Activated B cell treated with CpG ODN at 0.5 μM for 24 hours (primary cell): ENCODE measurements at regions not wholly inside any gene's neighbourhood (a gene's known extent, or its start where the extent isn't known, plus 50 kb on each side); places are given as distances from the start of the nearest gene placed in this dataset.

ENCODE experiments used
- ATAC-seq: fragments of 200-7000 bp; cut with Tn5 transposase; one replicate; pipeline ENCODE4 v1.10.0; 2021; ENCODE audit warnings: low read depth, mild to moderate bottlenecking, moderate library complexity
- CTCF ChIA-PET: fragments of 350-600 bp; sonication (Branson Sonifier 250); formaldehyde crosslinking; loops from one replicate; lab custom pipeline; 2021; ENCODE audit warnings: antibody characterized with exemption; lab: Charles Lee
- POLR2A ChIA-PET: fragments of 350-600 bp; sonication (Branson Sonifier 250); formaldehyde crosslinking; loops from one replicate; lab custom pipeline; 2021; ENCODE audit warnings: antibody characterized with exemption; lab: Charles Lee
- DNase-seq: peaks from one replicate; pipeline ENCODE4 v3.0.0; 2022
- H3K27ac Mint-ChIP-seq: one replicate; pipeline ENCODE4 v1.8.0; 2020; ENCODE audit warnings: mixed read lengths
- H3K27me3 Mint-ChIP-seq: one replicate; pipeline ENCODE4 v1.8.0; 2021; ENCODE audit warnings: mixed read lengths
- H3K36me3 Mint-ChIP-seq: one replicate; pipeline ENCODE4 v1.8.0; 2021; ENCODE audit warnings: low read depth, mixed read lengths
- H3K4me1 Mint-ChIP-seq: one replicate; pipeline ENCODE4 v1.8.0; 2021; ENCODE audit warnings: mixed read lengths
- H3K4me3 Mint-ChIP-seq: one replicate; pipeline ENCODE4 v1.8.0; 2020; ENCODE audit warnings: mild to moderate bottlenecking, mixed read lengths
- H3K9me3 Mint-ChIP-seq: one replicate; pipeline ENCODE4 v1.8.0; 2020; ENCODE audit warnings: mixed read lengths
- CTCF ChIP-seq: fragments of 200-600 bp; IDR thresholded peaks from one replicate; pipeline ENCODE4 v1.8.0; 2022; ENCODE audit warnings: antibody characterized with exemption, mild to moderate bottlenecking
- intact Hi-C: fragments of 100-400 bp; cut with micrococcal nuclease; formaldehyde crosslinking; loops from one replicate; pipeline ENCODE4 v1.15.1; 2024

DNA sequence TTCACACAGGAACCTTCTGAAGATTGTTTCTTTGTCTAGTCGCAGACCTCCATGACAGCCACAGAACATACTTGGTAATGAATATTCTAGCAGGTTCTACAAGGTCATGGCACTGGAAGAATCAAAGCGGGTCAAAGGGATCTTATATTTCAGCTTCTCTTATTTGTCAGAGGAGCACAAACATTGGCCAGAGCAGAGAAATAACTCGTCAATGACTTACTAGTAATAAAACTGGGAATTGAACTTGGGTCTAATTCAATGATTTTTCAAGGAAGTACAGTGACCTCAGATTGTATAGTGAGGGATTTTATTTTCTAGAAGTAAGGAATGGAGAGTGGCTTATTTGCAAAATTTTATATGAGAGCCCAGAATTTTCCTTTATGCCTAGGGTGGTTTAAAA, 290.8 kb upstream of the PLXNA2 start:
- ChIA-PET CTCF (no interaction called here), POLR2A (no interaction called here)
- Mint-ChIP-seq H3K27me3 (peaks cover 4% of the 10 kb centered on the region), H3K4me3 (no peak overlapping the region), H3K27ac (no peak overlapping the region), H3K36me3 (no peaks in the 10 kb centered on the region), H3K4me1 (no peaks in the 10 kb centered on the region), H3K9me3 (no peaks in the 10 kb centered on the region)
- intact Hi-C loops, result no loop called here
- no peak for ATAC-seq
- no peak for TF ChIP-seq CTCF
- no peak for DNase-seq

DNA sequence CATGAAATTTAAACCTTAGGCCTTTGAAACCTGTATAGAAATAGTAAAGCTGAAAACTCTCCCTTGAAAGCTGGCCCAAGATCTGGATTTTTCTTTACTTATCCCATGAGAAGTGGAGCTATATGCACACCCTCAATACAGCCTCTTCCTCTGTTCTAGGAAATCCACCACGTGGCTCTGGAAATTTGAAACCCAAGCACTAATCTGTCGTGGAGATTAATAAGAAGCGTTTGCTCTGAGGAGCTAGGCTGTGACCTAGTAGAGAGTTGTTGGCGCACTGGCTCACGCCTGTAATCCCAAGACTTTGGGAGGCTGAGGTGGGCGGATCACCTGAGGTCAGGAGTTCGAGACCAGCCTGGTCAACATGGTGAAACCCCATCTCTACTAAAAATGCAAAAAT, 291.3 kb upstream of the PLXNA2 start:
- intact Hi-C loops, result no loop called here
- ChIA-PET POLR2A (no interaction called here), CTCF (no interaction called here)
- no peak for TF ChIP-seq CTCF
- Mint-ChIP-seq H3K27ac (no peak overlapping the region), H3K27me3 (peaks cover 4% of the 10 kb centered on the region), H3K36me3 (no peaks in the 10 kb centered on the region), H3K4me1 (no peaks in the 10 kb centered on the region), H3K9me3 (no peaks in the 10 kb centered on the region), H3K4me3 (no peak overlapping the region)
- DNase-seq, result no peak
- no peak for ATAC-seq

DNA sequence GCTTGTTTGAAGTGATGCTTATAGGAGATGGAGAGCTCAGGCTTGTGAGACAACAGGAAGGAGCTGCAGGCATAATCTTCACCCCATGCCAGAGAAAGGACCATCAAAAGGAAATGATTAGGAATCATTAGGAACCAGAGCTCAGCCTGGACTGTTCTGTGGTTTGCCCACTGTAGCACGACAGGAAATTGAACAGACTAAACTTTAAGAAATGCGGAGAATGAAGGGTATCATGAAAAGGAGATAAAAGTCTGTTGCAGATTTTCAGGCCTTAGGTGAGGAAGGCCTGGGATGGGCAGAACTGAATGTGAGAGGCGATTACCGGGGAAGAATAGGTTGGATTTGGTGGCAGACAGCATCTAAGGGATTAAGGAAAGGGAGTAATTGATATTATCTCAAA, 292.0 kb upstream of the PLXNA2 start:
- intact Hi-C loops, result no loop called here
- CTCF ChIA-PET, result no interaction called here
- H3K27ac Mint-ChIP-seq, result no peak overlapping the region

DNA sequence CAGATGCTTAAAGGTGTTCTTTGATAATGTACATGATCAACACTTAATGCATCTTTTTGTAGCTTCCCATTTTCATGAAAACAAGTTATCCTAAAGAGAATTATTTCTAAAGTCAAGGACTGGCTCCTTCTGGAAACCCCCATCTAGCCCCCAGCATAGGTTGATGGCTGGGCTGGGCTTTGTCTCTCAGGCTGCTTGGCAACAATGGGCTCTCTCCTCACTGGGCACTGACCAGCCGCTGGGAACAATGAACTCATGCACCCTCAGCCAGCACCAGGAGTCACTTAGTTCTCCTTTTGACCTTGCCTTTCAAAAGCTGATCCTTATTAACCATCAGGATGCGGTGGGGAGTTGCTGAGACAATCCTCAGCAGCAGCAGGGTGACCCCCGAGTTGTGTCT, 293.0 kb upstream of the PLXNA2 start:
- H3K4me3 Mint-ChIP-seq, result no peak overlapping the region
- no peaks in the 10 kb centered on the region for H3K36me3 Mint-ChIP-seq
- CTCF ChIA-PET, result no interaction called here
- no peak for TF ChIP-seq CTCF
- intact Hi-C loops, result no loop called here
- H3K27ac Mint-ChIP-seq, result no peak overlapping the region
- H3K9me3 Mint-ChIP-seq, result no peaks in the 10 kb centered on the region
- DNase-seq (no peak), ATAC-seq (no peak)
- POLR2A ChIA-PET, result no interaction called here
- H3K27me3 Mint-ChIP-seq, result peaks cover 2% of the 10 kb centered on the region
- H3K4me1 Mint-ChIP-seq, result no peaks in the 10 kb centered on the region

More for the DNA sequence above, 292.0 kb upstream of the PLXNA2 start:
- Mint-ChIP-seq H3K4me3 (no peak overlapping the region), H3K4me1 (no peaks in the 10 kb centered on the region), H3K9me3 (no peaks in the 10 kb centered on the region), H3K36me3 (no peaks in the 10 kb centered on the region), H3K27me3 (peaks cover 4% of the 10 kb centered on the region)
- DNase-seq (no peak), ATAC-seq (no peak)
- POLR2A ChIA-PET, result no interaction called here
- TF ChIP-seq CTCF, result no peak

DNA sequence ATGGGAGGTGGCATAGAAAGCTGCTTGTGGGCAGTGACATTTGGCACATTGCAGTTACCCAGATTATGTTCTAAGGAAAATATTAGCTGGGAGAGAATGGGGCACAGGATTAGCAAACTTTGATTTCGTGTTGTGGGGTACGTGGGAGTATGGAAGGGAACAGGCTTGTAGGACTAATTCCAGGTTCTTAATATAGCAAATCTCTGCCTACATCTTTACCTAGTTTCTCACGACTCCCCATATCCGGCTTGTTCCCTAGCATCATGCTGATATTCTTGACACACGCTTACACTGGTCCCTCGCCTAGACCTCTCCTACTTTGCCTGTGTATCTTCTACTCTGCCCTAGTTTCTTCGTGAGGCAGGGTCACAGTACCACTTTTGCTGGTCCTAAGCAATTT, 293.9 kb upstream of the PLXNA2 start:
- DNase-seq, result no peak
- Mint-ChIP-seq H3K4me1 (no peaks in the 10 kb centered on the region), H3K36me3 (no peaks in the 10 kb centered on the region), H3K4me3 (no peak overlapping the region), H3K27me3 (no peaks in the 10 kb centered on the region), H3K27ac (no peak overlapping the region), H3K9me3 (no peaks in the 10 kb centered on the region)
- TF ChIP-seq CTCF, result no peak
- CTCF ChIA-PET, result no interaction called here
- intact Hi-C loops, result no loop called here
- POLR2A ChIA-PET, result no interaction called here
- no peak for ATAC-seq
